Osteoblast (primary cell): ENCODE measurements at regions not wholly inside any gene's neighbourhood (a gene's known extent, or its start where the extent isn't known, plus 50 kb on each side); places are given as distances from the start of the nearest gene placed in this dataset.

Experiments used
- DNase-seq: peaks from one replicate; pipeline ENCODE4 v3.0.0; 2011; ENCODE audit warnings: low spot score, mixed read lengths; ENCODE audit not compliant: insufficient read length; ENCODE audit errors: missing footprints
- H2AFZ ChIP-seq: 2 replicates; pipeline ENCODE4 v1.6.0; 2011; ENCODE audit warnings: mild to moderate bottlenecking, low read length
- H3K27ac ChIP-seq: 2 replicates; pipeline ENCODE4 v1.5.1; 2011; ENCODE audit warnings: mild to moderate bottlenecking, low read depth, low read length, moderate library complexity
- H3K27me3 ChIP-seq: 2 replicates; pipeline ENCODE4 v1.6.0; 2012; ENCODE audit warnings: mild to moderate bottlenecking, control low read depth, inconsistent platforms, low read length, moderate library complexity; ENCODE audit not compliant: insufficient read depth
- H3K36me3 ChIP-seq: 2 replicates; pipeline ENCODE4 v1.5.1; 2011; ENCODE audit warnings: mild to moderate bottlenecking, low read length, control low read depth, moderate library complexity; ENCODE audit not compliant: insufficient read depth
- H3K4me1 ChIP-seq: 2 replicates; pipeline ENCODE4 v1.5.1; 2011; ENCODE audit warnings: mild to moderate bottlenecking, low read length, control low read depth, moderate library complexity; ENCODE audit not compliant: insufficient read depth
- H3K4me2 ChIP-seq: 2 replicates; pipeline ENCODE4 v1.6.0; 2011; ENCODE audit warnings: mild to moderate bottlenecking, low read length; ENCODE audit not compliant: insufficient read depth
- H3K4me3 ChIP-seq: fragments of 200-600 bp; sonication (generic); 3 replicates; pipeline ENCODE4 v1.5.1; 2012; ENCODE audit warnings: mild to moderate bottlenecking, low read length, inconsistent platforms; ENCODE audit not compliant: insufficient read depth
- H3K79me2 ChIP-seq: 2 replicates; pipeline ENCODE4 v1.6.0; 2012; ENCODE audit warnings: mild to moderate bottlenecking, low read length, control low read depth, inconsistent platforms; ENCODE audit not compliant: insufficient read depth
- H3K9me3 ChIP-seq: 2 replicates; pipeline ENCODE4 v1.5.1; 2011; ENCODE audit warnings: low read depth, low read length, control low read depth
- H4K20me1 ChIP-seq: 2 replicates; pipeline ENCODE4 v1.6.0; 2012; ENCODE audit warnings: mild to moderate bottlenecking, low read length, control low read depth; ENCODE audit not compliant: insufficient read depth
- TF ChIP-seq, protein P1 (sequence below): IDR thresholded peaks from 2 replicates; pipeline ENCODE4 v1.5.1; 2011; ENCODE audit warnings: mild to moderate bottlenecking, low read depth, low read length, moderate library complexity; ENCODE audit errors: extremely low read depth

DNA sequence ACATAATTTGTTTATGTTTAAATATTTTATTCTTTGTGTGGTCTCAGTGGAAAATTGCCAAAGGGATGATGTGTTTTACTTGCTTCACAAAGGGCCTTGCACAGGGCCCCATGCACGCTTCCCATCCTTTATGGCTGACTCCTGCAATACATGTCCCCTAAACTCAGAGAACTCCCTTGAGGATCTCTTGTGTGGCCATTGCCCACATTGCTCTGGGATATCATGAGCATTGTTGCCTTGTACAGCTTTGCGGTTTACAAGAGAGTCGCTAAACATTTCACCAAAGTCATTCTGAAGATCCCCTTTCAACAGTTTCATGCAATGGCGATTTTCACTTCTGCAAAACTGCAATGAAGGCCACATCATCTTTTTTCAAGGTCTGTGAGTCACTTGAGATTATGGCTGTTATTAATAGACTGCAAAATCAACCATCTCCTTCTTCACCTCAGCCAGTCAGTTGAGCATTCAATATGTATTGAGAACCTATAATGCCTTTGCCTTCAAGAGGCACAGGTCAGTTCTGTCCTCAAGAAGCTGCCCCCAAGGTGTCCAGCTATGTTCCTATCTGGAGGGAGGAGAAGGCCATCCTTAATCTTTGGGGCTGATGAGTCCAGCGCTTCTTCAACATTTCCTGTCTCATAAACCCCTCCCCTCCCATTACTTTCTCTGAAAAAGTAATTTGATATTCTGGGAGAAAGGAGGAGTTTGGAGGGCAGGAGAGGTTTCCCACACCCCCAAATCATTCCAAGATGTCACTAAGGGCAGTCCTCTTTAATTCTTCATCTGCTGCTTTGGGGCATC, 108.1 kb downstream of the CCDC71L start:
- no peaks in the 10 kb centered on the region for H3K27me3 ChIP-seq
- no peaks in the 10 kb centered on the region for H3K9me3 ChIP-seq
- no peaks in the 10 kb centered on the region for H4K20me1 ChIP-seq
- H3K27ac ChIP-seq, result no peak overlapping the region
- TF ChIP-seq, protein P1, sequence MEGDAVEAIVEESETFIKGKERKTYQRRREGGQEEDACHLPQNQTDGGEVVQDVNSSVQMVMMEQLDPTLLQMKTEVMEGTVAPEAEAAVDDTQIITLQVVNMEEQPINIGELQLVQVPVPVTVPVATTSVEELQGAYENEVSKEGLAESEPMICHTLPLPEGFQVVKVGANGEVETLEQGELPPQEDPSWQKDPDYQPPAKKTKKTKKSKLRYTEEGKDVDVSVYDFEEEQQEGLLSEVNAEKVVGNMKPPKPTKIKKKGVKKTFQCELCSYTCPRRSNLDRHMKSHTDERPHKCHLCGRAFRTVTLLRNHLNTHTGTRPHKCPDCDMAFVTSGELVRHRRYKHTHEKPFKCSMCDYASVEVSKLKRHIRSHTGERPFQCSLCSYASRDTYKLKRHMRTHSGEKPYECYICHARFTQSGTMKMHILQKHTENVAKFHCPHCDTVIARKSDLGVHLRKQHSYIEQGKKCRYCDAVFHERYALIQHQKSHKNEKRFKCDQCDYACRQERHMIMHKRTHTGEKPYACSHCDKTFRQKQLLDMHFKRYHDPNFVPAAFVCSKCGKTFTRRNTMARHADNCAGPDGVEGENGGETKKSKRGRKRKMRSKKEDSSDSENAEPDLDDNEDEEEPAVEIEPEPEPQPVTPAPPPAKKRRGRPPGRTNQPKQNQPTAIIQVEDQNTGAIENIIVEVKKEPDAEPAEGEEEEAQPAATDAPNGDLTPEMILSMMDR, result no peak
- H3K4me3 ChIP-seq, result no peak overlapping the region
- H2AFZ ChIP-seq, result no peak overlapping the region
- H3K79me2 ChIP-seq, result no peaks in the 10 kb centered on the region
- no peak overlapping the region for H3K4me2 ChIP-seq
- no peaks in the 10 kb centered on the region for H3K36me3 ChIP-seq
- no peaks in the 10 kb centered on the region for H3K4me1 ChIP-seq
- no peak for DNase-seq

DNA sequence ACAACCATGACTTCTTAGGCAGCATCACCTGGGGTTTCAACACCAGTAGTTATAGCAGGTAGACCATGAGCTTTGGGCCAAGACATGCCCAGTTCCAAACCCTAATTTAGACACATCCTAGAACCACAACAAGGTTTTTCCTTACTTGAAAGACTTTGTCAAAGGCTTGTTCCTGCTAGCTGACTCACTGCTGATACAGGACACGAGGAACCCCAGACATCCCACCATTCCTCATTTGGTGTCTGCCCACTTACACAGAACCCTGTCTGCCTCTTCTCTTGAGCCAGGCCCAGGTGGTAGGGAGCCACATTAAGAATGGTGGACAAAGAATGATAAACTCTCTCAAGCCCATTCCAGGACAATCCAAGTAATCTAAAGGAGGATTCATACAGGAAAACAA, 109.0 kb downstream of the CCDC71L start:
- H3K36me3 ChIP-seq, result no peaks in the 10 kb centered on the region
- no peak overlapping the region for H2AFZ ChIP-seq
- TF ChIP-seq, protein P1, result no peak
- no peaks in the 10 kb centered on the region for H3K79me2 ChIP-seq
- H3K27me3 ChIP-seq, result no peaks in the 10 kb centered on the region
- no peak overlapping the region for H3K27ac ChIP-seq
- no peak overlapping the region for H3K4me3 ChIP-seq
- no peaks in the 10 kb centered on the region for H3K4me1 ChIP-seq
- no peak overlapping the region for H3K4me2 ChIP-seq
- DNase-seq, result no peak
- no peaks in the 10 kb centered on the region for H4K20me1 ChIP-seq
- no peaks in the 10 kb centered on the region for H3K9me3 ChIP-seq

DNA sequence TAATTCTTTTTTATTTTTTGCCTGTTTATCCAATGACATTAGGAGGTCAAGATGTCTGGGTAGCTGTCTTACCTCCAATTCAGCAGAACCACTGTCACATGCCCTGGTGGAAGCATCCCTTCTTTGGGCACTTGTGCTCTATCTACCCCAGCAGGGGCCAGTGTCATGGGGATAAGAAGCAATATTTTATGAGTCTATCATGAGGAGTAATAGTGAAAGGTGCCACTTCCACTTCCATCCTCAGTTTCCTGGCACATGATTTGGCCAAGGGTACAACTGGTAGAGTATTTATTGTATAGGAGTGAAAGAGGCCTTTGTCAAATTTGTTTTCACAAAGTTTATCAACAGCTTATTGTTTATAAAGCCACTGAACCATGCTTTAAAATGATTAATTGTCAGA, 112.5 kb downstream of the CCDC71L start:
- Histone ChIP-seq H3K27me3 (no peaks in the 10 kb centered on the region), H3K27ac (no peak overlapping the region), H3K36me3 (no peaks in the 10 kb centered on the region), H3K4me1 (peaks cover under 1% of the 10 kb centered on the region), H3K4me3 (no peak overlapping the region), H3K9me3 (no peaks in the 10 kb centered on the region), H4K20me1 (no peaks in the 10 kb centered on the region), H3K4me2 (no peak overlapping the region), H2AFZ (no peak overlapping the region), H3K79me2 (no peaks in the 10 kb centered on the region)
- TF ChIP-seq, protein P1, result no peak
- no peak for DNase-seq

DNA sequence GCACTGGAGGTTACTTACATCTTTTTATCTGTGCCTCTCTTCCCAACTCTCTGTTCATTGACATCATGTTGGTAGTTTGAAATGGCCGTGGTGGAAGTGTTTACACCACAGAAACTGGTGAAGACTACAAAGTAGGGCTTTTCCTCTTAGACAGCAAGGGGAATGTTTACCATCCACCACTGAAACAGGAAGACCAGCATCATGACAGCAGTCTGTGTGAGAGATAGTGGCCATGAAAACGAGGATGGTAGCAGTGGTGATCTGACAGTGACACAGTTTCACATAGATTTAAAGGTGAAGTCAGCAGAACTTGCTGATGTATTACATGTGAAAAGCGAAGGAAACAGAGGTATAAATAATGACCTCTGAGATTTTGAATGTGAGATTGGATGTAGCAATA, 115.7 kb downstream of the CCDC71L start:
- Histone ChIP-seq H3K9me3 (no peaks in the 10 kb centered on the region), H2AFZ (no peak overlapping the region), H3K27me3 (no peaks in the 10 kb centered on the region), H3K36me3 (no peaks in the 10 kb centered on the region), H3K4me1 (peaks cover 22% of the 10 kb centered on the region), H3K79me2 (no peaks in the 10 kb centered on the region), H3K4me3 (no peak overlapping the region), H4K20me1 (no peaks in the 10 kb centered on the region), H3K4me2 (no peak overlapping the region), H3K27ac (no peak overlapping the region)
- TF ChIP-seq, protein P1, result no peak
- DNase-seq, result no peak
